G401 (cell line): ENCODE measurements at regions not wholly inside any gene's neighbourhood (a gene's known extent, or its start where the extent isn't known, plus 50 kb on each side); places are given as distances from the start of the nearest gene placed in this dataset.
A peak's percentile ranks its signal among the peaks of the same experiment; 100 is the strongest.
"Not testable (repeated sequence)": the region's sequence is repeated elsewhere in the genome, so short reads cannot be mapped to it uniquely, and the experiment has no call there.

Source experiments
- DNase-seq: peaks from one replicate; pipeline ENCODE4 v3.0.0-alpha.2; 2015; ENCODE audit warnings: low spot score
- in situ Hi-C: cut with HindIII; loops from 2 replicates; pipeline ENCODE4 v1.10.0; 2016; ENCODE audit warnings: low sequenced_read_pairs, mixed read lengths

DNA sequence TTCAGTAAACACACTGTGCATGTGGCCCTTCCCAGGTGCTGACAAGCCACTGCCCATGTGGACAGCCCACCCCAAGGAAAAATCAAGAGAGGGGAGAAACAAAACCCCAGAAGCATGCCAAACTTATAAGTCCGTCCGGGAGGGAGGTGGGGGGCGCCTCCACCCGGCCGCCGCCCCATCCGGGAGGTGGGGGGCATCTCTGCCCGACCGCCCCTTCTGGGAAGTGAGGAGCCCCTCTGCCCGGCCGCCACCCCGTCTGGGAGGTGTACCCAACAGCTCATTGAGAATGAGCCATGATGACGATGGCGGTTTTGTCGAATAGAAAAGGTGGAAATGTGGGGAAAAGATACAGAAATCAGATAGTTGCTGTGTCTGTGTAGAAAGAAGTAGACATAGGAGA, 53.8 kb upstream of the C2CD4B start:
- DNase-seq = no peak
- in situ Hi-C loops = no loop called here

DNA sequence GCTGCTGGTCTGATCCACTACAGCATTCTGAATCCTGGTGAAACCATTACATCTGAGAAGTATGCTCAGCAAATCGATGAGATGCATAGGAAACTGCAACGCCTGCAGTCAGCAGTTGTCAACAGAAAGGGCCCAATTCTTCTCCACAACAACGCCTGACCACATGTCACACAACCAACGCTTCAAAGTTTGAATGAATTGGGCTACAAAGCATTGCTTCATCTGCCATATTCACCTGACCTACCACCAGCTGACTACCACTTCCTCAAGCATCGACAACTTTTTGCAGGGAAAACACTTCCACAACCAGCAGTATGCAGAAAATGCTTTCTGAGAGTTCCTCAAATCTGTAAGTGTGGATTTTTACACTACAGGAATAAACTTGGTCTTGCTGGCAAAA, 54.7 kb upstream of the C2CD4B start:
- no peak for DNase-seq
- in situ Hi-C loops = no loop called here

DNA sequence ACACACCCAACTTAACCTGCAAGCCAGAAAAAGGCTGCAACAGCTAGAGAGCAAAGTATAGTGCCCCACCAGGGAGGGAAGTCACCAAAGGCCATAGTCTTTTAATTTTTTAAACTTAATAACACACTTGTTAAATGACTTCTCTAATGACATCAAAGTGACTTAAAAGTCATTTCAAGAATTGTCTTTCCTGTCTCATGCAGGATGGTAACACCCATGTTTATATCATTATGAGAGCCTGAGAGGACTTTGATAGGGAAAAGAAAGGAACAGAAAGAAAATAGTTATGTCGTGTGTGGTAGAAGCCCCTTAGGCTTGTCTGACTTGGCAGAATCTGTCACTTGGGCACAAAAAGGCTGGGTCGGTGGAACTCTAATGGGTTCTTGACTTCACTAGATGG, 57.9 kb upstream of the C2CD4B start:
- no peak for DNase-seq
- in situ Hi-C loops = no loop called here

DNA sequence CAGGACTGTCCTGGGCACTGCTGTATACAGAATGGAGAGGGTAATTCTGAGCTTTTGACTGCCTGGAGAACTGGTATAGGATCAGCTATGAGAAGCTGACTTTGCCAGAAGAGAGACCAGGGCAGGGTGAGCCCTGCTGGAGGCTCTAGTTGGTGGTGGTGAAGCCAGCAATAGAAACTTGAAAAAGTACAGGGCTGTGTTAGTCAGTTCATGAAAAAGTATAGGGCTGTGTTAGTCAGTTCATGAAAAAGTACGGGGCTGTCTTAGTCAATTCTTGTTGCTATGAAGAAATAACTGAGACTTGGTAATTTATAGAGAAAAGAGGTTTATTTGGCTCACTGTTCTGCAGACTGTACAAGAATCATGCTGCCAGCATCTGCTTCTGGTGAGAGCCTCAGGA, 63.5 kb upstream of the C2CD4B start:
- no peak for DNase-seq
- in situ Hi-C loops = no loop called here

GRCh38 chr15:62231856-62232255, 66.8 kb upstream of the C2CD4B start:
- in situ Hi-C loops = no loop called here
- no peak for DNase-seq

GRCh38 chr15:62240121-62241096, 75.3 kb upstream of the C2CD4B start:
- in situ Hi-C loops = no loop called here
- DNase-seq = no peak

DNA sequence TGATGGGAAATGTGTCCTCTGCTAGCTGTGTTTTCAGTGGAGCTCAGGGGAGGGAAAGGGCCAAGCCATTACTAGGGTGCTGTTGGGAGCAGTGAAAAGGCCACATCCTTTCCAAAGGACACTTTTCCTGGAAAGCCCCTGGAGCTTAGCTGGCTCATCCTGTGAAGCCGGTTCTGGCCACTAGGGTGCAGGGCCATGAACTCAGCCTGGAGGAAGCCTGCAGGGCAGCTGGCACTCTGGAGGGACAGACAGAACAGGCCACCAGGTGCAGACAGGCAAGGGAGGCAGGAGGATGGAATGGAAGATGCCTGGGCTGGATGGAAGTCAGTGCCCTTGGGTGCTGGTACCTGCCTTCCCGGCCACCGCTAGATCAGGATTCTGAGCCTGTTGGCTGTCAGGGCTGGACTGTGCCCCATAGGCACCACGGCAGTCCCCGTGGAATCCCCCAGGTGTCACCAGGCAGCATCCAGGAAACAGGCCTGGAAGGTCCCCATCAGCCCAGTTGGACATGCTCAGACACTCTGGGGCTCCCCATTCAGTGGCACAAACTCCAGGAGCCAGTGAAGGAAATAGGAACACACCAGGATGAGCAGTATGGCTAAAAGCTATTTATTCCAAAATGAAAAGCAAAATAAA, 76.2 kb upstream of the C2CD4B start:
- no peak for DNase-seq
- in situ Hi-C loops = no loop called here

- no peak for DNase-seq
- in situ Hi-C loops = no loop called here
Measured at GRCh38 chr15:62242999-62243398, 77.9 kb upstream of the C2CD4B start.

DNA sequence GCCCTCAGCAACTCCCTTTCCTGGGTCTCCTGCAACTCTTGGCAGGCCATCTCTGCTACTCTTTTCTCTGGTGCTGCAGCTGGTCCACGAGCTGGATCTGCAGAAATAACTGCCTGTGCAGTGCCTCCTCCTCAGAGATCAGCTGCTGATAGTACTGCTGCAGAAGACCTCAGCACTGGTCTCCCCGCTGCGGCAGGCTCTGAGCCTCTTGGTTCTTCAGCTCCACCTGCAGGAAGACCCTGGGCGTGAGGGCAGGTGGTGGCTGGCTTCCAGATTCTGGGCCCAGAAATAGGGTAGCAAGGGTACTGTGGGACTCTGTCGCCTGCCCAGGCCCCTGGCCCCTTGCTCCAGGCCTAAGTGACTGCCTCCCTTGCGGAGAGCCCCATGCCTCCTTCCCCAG, 79.7 kb upstream of the C2CD4B start:
- in situ Hi-C loops = no loop called here
- no peak for DNase-seq

- DNase-seq = no peak
- in situ Hi-C loops = no loop called here
Measured at GRCh38 chr15:62248277-62248984, 83.3 kb upstream of the C2CD4B start.

DNA sequence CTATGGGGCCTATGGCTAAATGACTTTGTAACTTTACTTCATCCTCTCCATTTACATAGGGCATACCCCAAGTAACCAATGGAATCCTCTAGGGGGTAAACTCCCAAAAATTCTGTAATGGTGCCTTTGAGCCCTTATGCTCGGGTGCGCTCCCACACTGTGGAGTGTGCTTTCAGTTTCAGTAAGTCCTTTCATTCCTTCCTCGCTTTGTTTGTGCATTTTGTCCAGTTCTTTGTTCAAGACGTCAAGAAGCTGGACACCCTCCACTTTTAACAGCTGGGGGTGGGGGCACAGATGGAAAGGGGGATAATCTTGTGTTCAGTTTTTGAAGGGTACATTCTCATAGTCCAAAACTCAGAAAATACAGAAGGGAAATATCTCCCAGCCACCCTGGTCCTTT, 84.4 kb upstream of the C2CD4B start:
- in situ Hi-C loops = no loop called here
- no peak for DNase-seq

DNA sequence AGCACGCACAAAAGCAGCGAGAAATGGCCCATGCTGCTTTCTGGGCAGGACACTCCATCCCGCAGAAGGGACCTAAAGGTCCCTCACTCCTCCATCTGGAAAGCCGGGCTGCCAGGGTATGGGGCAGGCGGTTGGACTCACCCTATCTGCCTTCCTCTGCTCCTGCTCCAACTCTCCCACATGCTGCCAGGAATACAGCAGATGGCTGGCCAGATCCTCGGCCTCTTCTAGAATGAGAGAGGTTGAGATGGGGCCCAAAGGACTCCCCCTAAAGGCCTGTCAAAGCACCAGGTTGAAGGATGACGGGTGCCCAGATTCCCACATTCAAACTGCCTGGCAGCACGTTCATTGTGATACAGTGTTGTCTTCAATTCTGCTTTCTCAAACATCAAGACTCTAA, 85.1 kb upstream of the C2CD4B start:
- in situ Hi-C loops = no loop called here
- DNase-seq = peak; percentile 76

DNA sequence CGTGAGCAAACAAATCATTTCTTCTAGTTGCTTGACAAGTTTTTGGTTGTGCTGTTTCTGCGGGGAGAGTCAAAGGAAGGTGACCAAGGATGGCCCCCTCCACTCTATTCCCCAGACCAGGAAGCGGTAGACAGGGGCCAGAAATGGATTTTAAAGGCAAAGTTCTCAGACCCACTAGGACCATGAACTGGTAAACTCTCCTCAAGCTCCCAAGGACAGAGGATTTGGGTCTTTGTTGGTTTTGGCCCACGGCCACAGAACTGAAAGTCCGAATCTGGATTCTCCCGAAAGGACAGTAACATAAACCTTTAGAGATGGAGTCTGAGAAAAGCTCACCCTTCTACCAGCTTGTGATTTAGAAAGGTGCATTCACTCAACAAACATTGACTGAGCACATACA, 85.9 kb upstream of the C2CD4B start:
- in situ Hi-C loops = no loop called here
- DNase-seq = no peak

- in situ Hi-C loops = no loop called here
- DNase-seq = no peak
Measured at GRCh38 chr15:62253294-62253693, 88.2 kb upstream of the C2CD4B start.

GRCh38 chr15:62254137-62254934, 89.3 kb upstream of the C2CD4B start:
- peak; percentile 6 for DNase-seq

GRCh38 chr15:62256430-62256829, 91.3 kb upstream of the C2CD4B start:
- in situ Hi-C loops, DNase-seq: not testable (repeated sequence)

More at GRCh38 chr15:62254137-62254934, 89.3 kb upstream of the C2CD4B start:
- in situ Hi-C loops = no loop called here

DNA sequence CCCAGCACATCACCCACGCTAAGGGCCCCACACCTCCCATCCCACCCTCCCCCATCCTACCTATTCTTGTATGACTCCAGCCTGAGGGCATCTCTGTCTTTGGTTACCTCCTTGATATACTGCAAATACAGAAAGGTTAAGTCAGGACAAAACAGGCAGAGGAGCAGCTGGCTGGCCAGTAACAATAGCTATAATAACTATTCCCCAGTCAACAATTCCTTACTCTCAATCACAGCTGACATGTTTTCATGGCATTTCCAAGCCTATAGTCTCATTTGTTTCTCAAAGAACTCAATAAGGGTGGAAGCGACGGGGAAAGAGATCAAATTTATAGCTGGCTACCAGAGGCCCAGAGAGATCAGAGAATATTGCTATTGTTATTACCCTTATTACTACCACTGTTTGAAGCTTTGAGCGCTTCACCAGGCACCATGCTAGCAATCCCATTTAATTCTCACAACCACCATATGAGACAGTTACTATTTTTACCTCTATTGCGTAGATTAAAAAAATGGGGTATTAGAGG, 93.0 kb upstream of the C2CD4B start:
- in situ Hi-C loops = no loop called here
- no peak for DNase-seq

DNA sequence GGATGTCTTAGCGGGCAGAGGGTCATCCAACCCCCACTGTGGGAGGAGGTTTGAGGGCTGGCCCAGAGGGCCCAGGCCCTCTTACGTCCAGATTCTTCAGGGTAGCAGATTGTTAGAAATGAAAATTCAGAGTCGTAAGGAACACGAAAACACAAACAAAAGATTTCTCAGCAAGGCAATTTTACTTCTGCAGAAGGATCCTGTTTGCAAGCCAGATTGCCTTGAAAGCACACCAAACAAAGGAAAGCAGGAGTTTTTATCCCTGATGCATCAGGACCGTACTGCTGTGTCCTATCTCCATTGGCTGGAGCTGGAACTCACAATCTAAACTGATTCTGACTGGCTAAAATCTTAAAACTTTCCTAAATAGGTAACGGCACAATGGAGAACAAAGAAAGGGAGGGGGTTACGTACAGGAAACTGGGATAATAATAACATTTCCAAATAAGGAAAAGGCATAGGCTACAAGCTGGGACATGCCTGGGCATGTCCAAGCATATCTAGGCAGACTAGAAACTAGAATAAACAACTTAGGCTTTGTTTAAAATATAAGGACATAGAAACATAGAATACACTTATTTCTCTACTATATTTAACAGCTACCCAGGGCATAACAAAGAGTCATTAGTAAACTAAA, 97.3 kb upstream of the C2CD4B start:
- DNase-seq = no peak
- in situ Hi-C loops = no loop called here

- in situ Hi-C loops = no loop called here
- DNase-seq = no peak
Measured at GRCh38 chr15:62264196-62264595, 99.1 kb upstream of the C2CD4B start.
